Neural progenitor cell (in vitro differentiated cells): ENCODE measurements at regions not wholly inside any gene's neighbourhood (a gene's known extent, or its start where the extent isn't known, plus 50 kb on each side); places are given as distances from the start of the nearest gene placed in this dataset.

Experiments
- DNase-seq: peaks from one replicate; pipeline ENCODE4 v3.0.0-alpha.2; 2016; ENCODE audit warnings: low spot score
- H2AFZ ChIP-seq: fragments of 200-600 bp; sonication (generic); replicated peaks from 2 replicates; pipeline ENCODE4 v1.6.1; 2016; ENCODE audit warnings: antibody characterized with exemption
- H3F3A ChIP-seq: fragments of 200-600 bp; sonication (generic); 2 replicates; pipeline ENCODE4 v1.6.1; 2016; ENCODE audit warnings: antibody characterized with exemption, low read depth
- H3K27ac ChIP-seq: fragments of 200-600 bp; sonication (generic); 2 replicates; pipeline ENCODE4 v1.5.1; 2016; ENCODE audit warnings: mild to moderate bottlenecking
- H3K27me3 ChIP-seq: fragments of 200-600 bp; sonication (generic); 2 replicates; pipeline ENCODE4 v1.6.1; 2016; ENCODE audit warnings: mild to moderate bottlenecking, moderate library complexity
- H3K36me3 ChIP-seq: fragments of 200-600 bp; sonication (generic); 2 replicates; pipeline ENCODE4 v1.5.1; 2016
- H3K4me1 ChIP-seq: fragments of 200-600 bp; sonication (generic); 2 replicates; pipeline ENCODE4 v1.6.1; 2016; ENCODE audit warnings: mixed run types
- H3K4me2 ChIP-seq: fragments of 200-600 bp; sonication (generic); 2 replicates; pipeline ENCODE4 v1.6.1; 2016
- H3K4me3 ChIP-seq: fragments of 200-600 bp; sonication (generic); 2 replicates; pipeline ENCODE4 v1.5.1; 2016
- H3K79me2 ChIP-seq: fragments of 200-600 bp; sonication (generic); 2 replicates; pipeline ENCODE4 v1.6.1; 2016; ENCODE audit warnings: low read depth
- H3K9ac ChIP-seq: fragments of 200-600 bp; sonication (generic); 2 replicates; pipeline ENCODE4 v1.6.1; 2016
- H3K9me3 ChIP-seq: fragments of 200-600 bp; sonication (generic); 2 replicates; pipeline ENCODE4 v1.5.1; 2016; ENCODE audit warnings: low read depth
- H4K20me1 ChIP-seq: fragments of 200-600 bp; sonication (generic); 2 replicates; pipeline ENCODE4 v1.6.1; 2016; ENCODE audit warnings: low read depth
- H3K27ac Mint-ChIP-seq: 3 replicates; pipeline ENCODE4 v1.8.0; 2021; ENCODE audit warnings: mixed read lengths
- H3K27me3 Mint-ChIP-seq: 2 replicates; pipeline ENCODE4 v1.8.0; 2022; ENCODE audit warnings: low read depth, mild to moderate bottlenecking, inconsistent platforms, moderate library complexity, mixed read lengths; ENCODE audit not compliant: insufficient read depth
- H3K36me3 Mint-ChIP-seq: 3 replicates; pipeline ENCODE4 v1.8.0; 2021; ENCODE audit warnings: mixed read lengths
- H3K4me1 Mint-ChIP-seq: 3 replicates; pipeline ENCODE4 v1.8.0; 2021; ENCODE audit warnings: mixed read lengths
- H3K4me3 Mint-ChIP-seq: 3 replicates; pipeline ENCODE4 v1.8.0; 2021; ENCODE audit warnings: mild to moderate bottlenecking, moderate library complexity, mixed read lengths
- H3K9me3 Mint-ChIP-seq: 3 replicates; pipeline ENCODE4 v1.8.0; 2020; ENCODE audit warnings: mixed read lengths
- EZH2 ChIP-seq: fragments of 200-600 bp; sonication (generic); IDR thresholded peaks from 2 replicates; pipeline ENCODE4 v1.6.1; 2017; ENCODE audit warnings: antibody characterized with exemption, mild to moderate bottlenecking, moderate library complexity
- EZH2phosphoT487 ChIP-seq: fragments of 200-600 bp; sonication (generic); IDR thresholded peaks from 2 replicates; pipeline ENCODE4 v1.6.1; 2017; ENCODE audit warnings: antibody characterized with exemption
- TF ChIP-seq, protein P1 (sequence below): fragments of 200-600 bp; sonication (generic); IDR thresholded peaks from 2 replicates; pipeline ENCODE4 v1.5.1; 2017; ENCODE audit warnings: antibody characterized with exemption, mild to moderate bottlenecking

- peaks cover 17% of the 10 kb centered on the region for H3K9me3 Mint-ChIP-seq
- H3K4me3 ChIP-seq: no peak overlapping the region
- peaks cover 2% of the 10 kb centered on the region for H3K27me3 Mint-ChIP-seq
- no peaks in the 10 kb centered on the region for H3K36me3 ChIP-seq
- H3K9me3 ChIP-seq: no peaks in the 10 kb centered on the region
- no peaks in the 10 kb centered on the region for H4K20me1 ChIP-seq
- H3K27ac Mint-ChIP-seq: no peak overlapping the region
- no peak for DNase-seq
- TF ChIP-seq EZH2phosphoT487: no peak
- TF ChIP-seq, protein P1, sequence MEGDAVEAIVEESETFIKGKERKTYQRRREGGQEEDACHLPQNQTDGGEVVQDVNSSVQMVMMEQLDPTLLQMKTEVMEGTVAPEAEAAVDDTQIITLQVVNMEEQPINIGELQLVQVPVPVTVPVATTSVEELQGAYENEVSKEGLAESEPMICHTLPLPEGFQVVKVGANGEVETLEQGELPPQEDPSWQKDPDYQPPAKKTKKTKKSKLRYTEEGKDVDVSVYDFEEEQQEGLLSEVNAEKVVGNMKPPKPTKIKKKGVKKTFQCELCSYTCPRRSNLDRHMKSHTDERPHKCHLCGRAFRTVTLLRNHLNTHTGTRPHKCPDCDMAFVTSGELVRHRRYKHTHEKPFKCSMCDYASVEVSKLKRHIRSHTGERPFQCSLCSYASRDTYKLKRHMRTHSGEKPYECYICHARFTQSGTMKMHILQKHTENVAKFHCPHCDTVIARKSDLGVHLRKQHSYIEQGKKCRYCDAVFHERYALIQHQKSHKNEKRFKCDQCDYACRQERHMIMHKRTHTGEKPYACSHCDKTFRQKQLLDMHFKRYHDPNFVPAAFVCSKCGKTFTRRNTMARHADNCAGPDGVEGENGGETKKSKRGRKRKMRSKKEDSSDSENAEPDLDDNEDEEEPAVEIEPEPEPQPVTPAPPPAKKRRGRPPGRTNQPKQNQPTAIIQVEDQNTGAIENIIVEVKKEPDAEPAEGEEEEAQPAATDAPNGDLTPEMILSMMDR: no peak
- no peak for TF ChIP-seq EZH2
- H3K36me3 Mint-ChIP-seq: no peaks in the 10 kb centered on the region
- no peak overlapping the region for H3K9ac ChIP-seq
- no peak overlapping the region for H3K27ac ChIP-seq
- H3F3A ChIP-seq: peaks cover 4% of the 10 kb centered on the region
- no peak overlapping the region for H3K4me2 ChIP-seq
- no peaks in the 10 kb centered on the region for H3K79me2 ChIP-seq
- H3K4me1 ChIP-seq: peaks cover 21% of the 10 kb centered on the region
- H3K4me3 Mint-ChIP-seq: no peak overlapping the region
- H3K27me3 ChIP-seq: no peaks in the 10 kb centered on the region
- peaks cover 20% of the 10 kb centered on the region for H3K4me1 Mint-ChIP-seq
- no peak overlapping the region for H2AFZ ChIP-seq
Observed at GRCh38 chrX:13123247-13123856, 78.9 kb upstream of the FAM9C start.

GRCh38 chrX:13121020-13121555, 76.7 kb upstream of the FAM9C start:
- Histone ChIP-seq H2AFZ (no peak overlapping the region), H4K20me1 (no peaks in the 10 kb centered on the region), H3K9ac (no peak overlapping the region), H3K4me1 (peaks cover 21% of the 10 kb centered on the region), H3K79me2 (no peaks in the 10 kb centered on the region), H3K27ac (no peak overlapping the region), H3K36me3 (no peaks in the 10 kb centered on the region), H3K4me2 (no peak overlapping the region), H3F3A (peaks cover 4% of the 10 kb centered on the region), H3K27me3 (no peaks in the 10 kb centered on the region), H3K4me3 (no peak overlapping the region), H3K9me3 (no peaks in the 10 kb centered on the region)
- Mint-ChIP-seq H3K27ac (no peak overlapping the region), H3K4me3 (no peak overlapping the region), H3K9me3 (peaks cover 24% of the 10 kb centered on the region), H3K4me1 (peaks cover 20% of the 10 kb centered on the region), H3K27me3 (peaks cover 2% of the 10 kb centered on the region), H3K36me3 (no peaks in the 10 kb centered on the region)
- no peak for DNase-seq
- TF ChIP-seq, protein P1: no peak
- no peak for TF ChIP-seq EZH2phosphoT487
- TF ChIP-seq EZH2: no peak

DNA sequence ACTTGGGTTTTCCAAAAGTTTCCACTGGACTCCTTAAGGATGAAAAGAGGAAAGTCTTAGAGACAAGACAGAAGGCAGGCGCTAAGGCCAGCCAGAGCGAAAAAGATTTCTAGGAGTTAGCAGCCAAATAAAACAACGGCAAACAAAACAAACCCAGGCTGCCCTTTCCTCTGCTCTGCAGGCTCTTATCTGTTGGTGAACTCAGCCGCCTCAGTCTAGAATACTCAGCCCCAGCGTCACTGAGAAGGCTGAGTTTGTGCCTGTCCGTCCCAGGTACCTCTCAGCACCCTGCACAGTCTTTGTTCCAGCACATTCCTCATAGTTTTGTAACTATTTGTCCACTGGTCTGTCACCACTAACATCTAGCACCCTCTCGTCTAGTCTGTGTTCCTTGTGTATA, 75.6 kb upstream of the FAM9C start:
- H3K9ac ChIP-seq: no peak overlapping the region
- no peaks in the 10 kb centered on the region for H3K9me3 ChIP-seq
- TF ChIP-seq, protein P1: no peak
- TF ChIP-seq EZH2 (no peak), EZH2phosphoT487 (no peak)
- no peaks in the 10 kb centered on the region for H3K27me3 ChIP-seq
- H3K36me3 ChIP-seq: no peaks in the 10 kb centered on the region
- H3K27me3 Mint-ChIP-seq: peaks cover 2% of the 10 kb centered on the region
- no peaks in the 10 kb centered on the region for H3K79me2 ChIP-seq
- peak overlapping the region; percentile 45 for H3K4me2 ChIP-seq
- H3K4me1 Mint-ChIP-seq: peaks cover 18% of the 10 kb centered on the region
- peaks cover 21% of the 10 kb centered on the region for H3K4me1 ChIP-seq
- H3K4me3 ChIP-seq: no peak overlapping the region
- H2AFZ ChIP-seq: no peak overlapping the region
- H3K27ac Mint-ChIP-seq: no peak overlapping the region
- peaks cover 4% of the 10 kb centered on the region for H3F3A ChIP-seq
- peak; percentile 9 for DNase-seq
- H3K27ac ChIP-seq: no peak overlapping the region
- H3K4me3 Mint-ChIP-seq: no peak overlapping the region
- H3K36me3 Mint-ChIP-seq: no peaks in the 10 kb centered on the region
- no peaks in the 10 kb centered on the region for H4K20me1 ChIP-seq
- H3K9me3 Mint-ChIP-seq: peaks cover 24% of the 10 kb centered on the region
